ENCODE measurements at regions not wholly inside any gene's neighbourhood (a gene's known extent, or its start where the extent isn't known, plus 50 kb on each side); places are given as distances from the start of the nearest gene placed in this dataset.

DNA sequence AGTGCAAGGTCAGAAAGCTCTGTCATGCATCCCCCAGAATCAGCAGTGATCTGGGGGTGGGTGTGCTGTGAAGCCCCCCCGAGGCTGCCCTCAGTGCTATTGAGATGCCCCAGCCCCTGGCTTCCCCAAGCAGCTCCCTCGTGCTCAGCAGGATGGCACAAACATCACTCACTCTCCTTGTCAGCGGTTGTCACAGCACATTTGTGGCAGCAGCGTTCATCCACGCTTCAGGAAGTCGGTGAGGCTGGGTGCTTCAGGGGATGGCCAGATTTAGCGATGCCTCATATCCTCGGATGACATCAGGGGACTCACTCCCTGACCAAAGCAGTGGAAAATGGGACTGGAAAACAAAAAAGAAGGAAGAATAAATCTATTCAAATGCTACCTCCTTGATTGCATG, 54.4 kb upstream of the SLC6A11 start:
- H3K4me3 ChIP-seq (replicated peaks in 1 of 2; ENCODE audit: low read depth in 2 of 2, low read length in 2 of 2) = no peak overlapping the region
- DNase-seq (ENCODE audit: low read depth in 2 of 2) = no peak
- TF ChIP-seq, protein P1, sequence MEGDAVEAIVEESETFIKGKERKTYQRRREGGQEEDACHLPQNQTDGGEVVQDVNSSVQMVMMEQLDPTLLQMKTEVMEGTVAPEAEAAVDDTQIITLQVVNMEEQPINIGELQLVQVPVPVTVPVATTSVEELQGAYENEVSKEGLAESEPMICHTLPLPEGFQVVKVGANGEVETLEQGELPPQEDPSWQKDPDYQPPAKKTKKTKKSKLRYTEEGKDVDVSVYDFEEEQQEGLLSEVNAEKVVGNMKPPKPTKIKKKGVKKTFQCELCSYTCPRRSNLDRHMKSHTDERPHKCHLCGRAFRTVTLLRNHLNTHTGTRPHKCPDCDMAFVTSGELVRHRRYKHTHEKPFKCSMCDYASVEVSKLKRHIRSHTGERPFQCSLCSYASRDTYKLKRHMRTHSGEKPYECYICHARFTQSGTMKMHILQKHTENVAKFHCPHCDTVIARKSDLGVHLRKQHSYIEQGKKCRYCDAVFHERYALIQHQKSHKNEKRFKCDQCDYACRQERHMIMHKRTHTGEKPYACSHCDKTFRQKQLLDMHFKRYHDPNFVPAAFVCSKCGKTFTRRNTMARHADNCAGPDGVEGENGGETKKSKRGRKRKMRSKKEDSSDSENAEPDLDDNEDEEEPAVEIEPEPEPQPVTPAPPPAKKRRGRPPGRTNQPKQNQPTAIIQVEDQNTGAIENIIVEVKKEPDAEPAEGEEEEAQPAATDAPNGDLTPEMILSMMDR (IDR thresholded peaks at IDR 0.05; ENCODE audit: low read depth, low read length) = no peak

DNA sequence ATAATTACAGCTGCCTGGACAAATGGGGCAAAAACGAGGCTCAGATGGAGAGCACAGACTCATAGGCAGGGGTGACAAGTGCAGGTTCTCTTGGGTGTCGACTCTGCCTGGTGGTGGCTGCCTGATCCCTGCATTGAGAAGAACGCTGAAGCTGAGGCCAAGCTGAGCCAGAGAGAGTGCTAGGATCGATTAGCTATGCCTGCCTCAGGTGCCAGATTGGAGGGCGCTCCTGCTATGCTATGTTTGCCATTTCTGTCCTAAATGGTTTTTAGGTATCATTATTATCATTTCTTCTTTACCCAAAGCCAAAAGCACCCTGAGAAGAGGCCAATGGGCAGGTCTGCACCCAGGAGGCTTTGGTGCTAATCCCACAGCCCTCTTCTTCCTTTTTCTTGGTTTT, 53.9 kb upstream of the SLC6A11 start:
- H3K4me3 ChIP-seq (replicated peaks in 1 of 2; ENCODE audit: low read depth in 2 of 2, low read length in 2 of 2) = no peak overlapping the region
- TF ChIP-seq, protein P1 (IDR thresholded peaks at IDR 0.05; ENCODE audit: low read depth, low read length) = no peak
- DNase-seq (ENCODE audit: low read depth in 2 of 2) = no peak

DNA sequence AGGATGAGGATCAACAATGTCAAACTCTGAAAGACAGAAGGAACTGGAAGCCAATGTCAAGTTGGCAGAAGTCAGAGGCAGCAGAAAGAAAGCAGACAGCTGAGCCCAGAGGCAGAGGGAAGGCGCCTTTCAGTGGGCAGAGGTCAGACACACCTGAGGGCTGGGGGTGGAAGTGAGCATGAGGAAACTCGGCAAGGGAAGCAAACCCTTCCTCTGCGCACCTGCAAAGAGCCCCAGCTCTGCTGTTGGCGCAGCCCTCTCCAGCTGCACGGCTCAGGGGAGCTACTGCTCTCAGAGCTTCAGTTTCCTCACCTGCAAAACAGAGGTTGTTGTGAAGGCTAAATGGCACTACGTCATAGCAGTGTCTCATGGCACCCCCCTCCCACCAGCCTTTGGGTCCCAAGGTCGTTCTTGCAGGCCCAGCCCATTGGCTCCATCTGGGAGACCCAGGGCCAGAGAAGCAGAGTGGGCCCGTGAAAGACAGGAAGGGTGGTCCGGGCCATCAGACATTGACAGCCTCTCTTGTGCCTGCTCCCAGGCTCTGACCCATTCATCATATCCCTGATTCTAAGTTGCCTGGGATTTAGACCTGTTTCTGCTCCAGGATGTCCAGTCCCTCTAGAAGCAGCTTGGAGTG, 53.3 kb upstream of the SLC6A11 start:
- no peak overlapping the region for H3K4me3 ChIP-seq (replicated peaks in 1 of 2; ENCODE audit: low read depth in 2 of 2, low read length in 2 of 2)
- TF ChIP-seq, protein P1 (IDR thresholded peaks at IDR 0.05; ENCODE audit: low read depth, low read length) = no peak
- DNase-seq (ENCODE audit: low read depth in 2 of 2) = no peak

DNA sequence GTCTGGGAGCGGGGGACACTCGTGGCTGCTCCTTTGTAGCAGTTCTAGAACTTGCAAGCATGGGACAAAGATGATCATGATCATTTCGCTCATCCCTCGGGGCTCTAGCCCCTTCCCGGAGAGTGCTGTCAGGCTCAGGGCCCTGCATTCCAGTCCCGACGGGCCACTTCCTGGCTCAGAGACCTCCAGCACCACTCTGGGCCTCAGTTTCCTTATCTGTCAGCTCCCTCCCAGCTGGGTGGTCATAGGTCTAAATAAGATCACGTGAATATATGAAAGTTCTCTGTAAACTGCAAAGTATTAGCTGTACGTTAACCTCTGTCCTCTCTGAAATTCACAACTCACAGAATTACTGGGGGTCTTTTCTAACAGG, 52.8 kb upstream of the SLC6A11 start:
- no peak for DNase-seq (ENCODE audit: low read depth in 2 of 2)
- TF ChIP-seq, protein P1 (IDR thresholded peaks at IDR 0.05; ENCODE audit: low read depth, low read length) = no peak
- no peak overlapping the region for H3K4me3 ChIP-seq (replicated peaks in 1 of 2; ENCODE audit: low read depth in 2 of 2, low read length in 2 of 2)

DNA sequence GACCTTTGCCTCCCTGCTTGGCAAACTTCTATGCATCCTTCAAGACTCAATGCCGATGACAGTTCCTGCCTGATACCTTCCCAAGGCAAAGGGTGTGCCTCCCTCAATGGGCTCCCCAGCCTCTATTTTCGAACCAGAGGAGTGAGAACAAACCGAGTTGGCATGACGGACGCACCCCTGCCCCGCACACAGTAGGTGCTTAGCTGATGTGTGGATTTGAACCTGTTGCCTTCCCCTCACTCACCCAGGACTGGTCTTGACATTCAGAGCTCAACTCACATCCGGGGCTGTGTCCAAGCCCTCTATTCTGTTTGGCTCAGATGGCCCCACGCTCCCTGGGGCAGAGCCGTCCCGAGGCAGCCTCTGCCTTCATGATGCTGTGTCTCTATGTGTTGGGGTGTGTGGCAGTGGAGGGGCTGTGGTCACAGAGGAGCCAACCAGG, 52.2 kb upstream of the SLC6A11 start:
- TF ChIP-seq, protein P1 (IDR thresholded peaks at IDR 0.05; ENCODE audit: low read depth, low read length) = no peak
- no peak for DNase-seq (ENCODE audit: low read depth in 2 of 2)
- H3K4me3 ChIP-seq (replicated peaks in 1 of 2; ENCODE audit: low read depth in 2 of 2, low read length in 2 of 2) = no peak overlapping the region

DNA sequence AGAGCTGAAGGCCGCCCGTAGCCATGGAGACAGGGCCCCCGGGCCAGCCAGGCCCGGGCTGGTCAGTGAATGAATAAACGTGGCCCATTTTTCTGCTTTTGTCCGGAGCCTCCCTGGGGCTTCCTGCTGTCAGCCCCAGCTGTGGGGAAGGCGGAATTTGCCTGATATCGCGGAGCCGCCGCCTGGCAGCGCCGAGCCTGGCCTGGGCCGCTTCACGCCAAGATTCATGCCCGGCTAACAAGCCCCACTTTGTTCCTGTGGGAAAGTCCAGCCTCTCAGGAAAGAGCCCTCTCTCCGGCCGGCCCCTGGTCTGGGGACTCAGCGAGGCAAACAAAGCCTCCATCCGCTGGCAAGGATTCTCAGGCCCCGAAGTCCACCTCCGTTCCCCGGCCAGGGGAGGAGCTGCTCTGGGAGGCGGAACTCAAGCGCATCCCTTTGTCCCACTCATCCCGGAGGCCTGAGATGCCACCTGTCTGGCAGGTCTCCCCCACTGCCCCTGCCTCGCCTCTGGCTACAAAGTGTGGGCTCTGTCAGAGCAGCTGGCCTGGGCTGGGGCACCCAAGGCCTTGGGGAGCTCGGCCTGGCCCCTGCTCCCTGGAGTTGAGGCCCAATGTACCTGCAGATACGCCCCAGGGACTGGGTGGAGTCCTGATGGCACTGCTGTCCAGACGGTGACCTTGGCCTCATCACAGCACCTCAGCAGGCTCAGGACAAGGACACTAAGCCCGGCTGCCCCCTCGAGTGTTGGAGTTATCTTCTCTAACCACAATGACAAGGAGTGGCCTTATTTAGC, 51.6 kb upstream of the SLC6A11 start:
- TF ChIP-seq, protein P1 (IDR thresholded peaks at IDR 0.05; ENCODE audit: low read depth, low read length) = no peak
- H3K4me3 ChIP-seq (replicated peaks in 1 of 2; ENCODE audit: low read depth in 2 of 2, low read length in 2 of 2) = no peak overlapping the region
- DNase-seq (ENCODE audit: low read depth in 2 of 2) = no peak

Data from cardiac fibroblast (primary cell).